Right atrium auricular region (tissue), 2 donors: ENCODE measurements at regions not wholly inside any gene's neighbourhood (a gene's known extent, or its start where the extent isn't known, plus 50 kb on each side); places are given as distances from the start of the nearest gene placed in this dataset.

Experiments used
- DNase-seq: peaks from one replicate; pipeline ENCODE4 v3.0.0-alpha.2; 2019; ENCODE audit warnings: low spot score
- H3K27ac ChIP-seq, 2 donors: fragments of 200-600 bp; sonication (generic); 1 replicate in 1 of 2; 2 replicates in 1 of 2; pipeline ENCODE4 v1.5.1; 2016 to 2019
- H3K27me3 ChIP-seq, 2 donors: fragments of 200-600 bp; sonication (generic); one replicate each; pipeline versions ENCODE4 v1.5.1 to v1.6.0; 2017 to 2019
- H3K36me3 ChIP-seq: fragments of 200-600 bp; sonication (generic); one replicate; pipeline ENCODE4 v1.5.1; 2016
- H3K4me1 ChIP-seq, 2 donors: fragments of 200-600 bp; sonication (generic); one replicate each; pipeline versions ENCODE4 v1.5.1 to v1.6.0; 2017 to 2019
- H3K4me3 ChIP-seq, 2 donors: fragments of 200-600 bp; sonication (generic); 1 replicate in 1 of 2; 2 replicates in 1 of 2; pipeline ENCODE4 v1.5.1; 2017 to 2019; ENCODE audit warnings: mild to moderate bottlenecking in 1 of 2, moderate library complexity in 1 of 2
- H3K9me3 ChIP-seq, 2 donors: fragments of 200-600 bp; sonication (generic); one replicate each; pipeline ENCODE4 v1.5.1; 2019
- CTCF ChIP-seq, 2 donors: fragments of 200-600 bp; sonication (generic); IDR thresholded peaks; one replicate each; pipeline ENCODE4 v1.5.1; 2019; ENCODE audit warnings: antibody characterized with exemption in 2 of 2

- Histone ChIP-seq H3K27ac (no peak overlapping the region), H3K4me3 (no peak overlapping the region), H3K36me3 (no peaks in the 10 kb centered on the region), H3K4me1 (no peaks in the 10 kb centered on the region), H3K9me3 (peaks cover 0 to 11% of the 10 kb centered on the region in 2 donors), H3K27me3 (no peaks in the 10 kb centered on the region)
- TF ChIP-seq CTCF (IDR thresholded peaks at IDR 0.05), result no peak
- DNase-seq, result no peak
Measured at GRCh38 chr2:76050196-76050595, 339.5 kb upstream of the GCFC2 start.

GRCh38 chr2:76044701-76045100 lies 334.0 kb upstream of the GCFC2 start:
- Histone ChIP-seq H3K27me3 (no peaks in the 10 kb centered on the region), H3K4me1 (no peaks in the 10 kb centered on the region), H3K9me3 (peaks cover 0 to 9% of the 10 kb centered on the region in 2 donors), H3K36me3 (no peaks in the 10 kb centered on the region), H3K27ac (no peak overlapping the region), H3K4me3 (no peak overlapping the region)
- TF ChIP-seq CTCF (IDR thresholded peaks at IDR 0.05), result no peak
- DNase-seq, result no peak

- H3K27ac ChIP-seq, result no peak overlapping the region
- no peaks in the 10 kb centered on the region for H3K36me3 ChIP-seq
- H3K9me3 ChIP-seq, result peaks cover 0 to 3% of the 10 kb centered on the region in 2 donors
- no peak overlapping the region for H3K4me3 ChIP-seq
- TF ChIP-seq CTCF (IDR thresholded peaks at IDR 0.05), result no peak
- H3K27me3 ChIP-seq, result no peaks in the 10 kb centered on the region
- DNase-seq, result no peak
- H3K4me1 ChIP-seq, result no peaks in the 10 kb centered on the region
Measured at GRCh38 chr2:76039505-76039904, 328.8 kb upstream of the GCFC2 start.

GRCh38 chr2:76027761-76028160 lies 317.0 kb upstream of the GCFC2 start:
- Histone ChIP-seq H3K36me3 (no peaks in the 10 kb centered on the region), H3K4me3 (no peak overlapping the region), H3K4me1 (no peaks in the 10 kb centered on the region), H3K27me3 (no peaks in the 10 kb centered on the region), H3K27ac (no peak overlapping the region), H3K9me3 (peaks cover 0 to 32% of the 10 kb centered on the region in 2 donors)
- no peak for TF ChIP-seq CTCF (IDR thresholded peaks at IDR 0.05)
- DNase-seq, result no peak

DNA sequence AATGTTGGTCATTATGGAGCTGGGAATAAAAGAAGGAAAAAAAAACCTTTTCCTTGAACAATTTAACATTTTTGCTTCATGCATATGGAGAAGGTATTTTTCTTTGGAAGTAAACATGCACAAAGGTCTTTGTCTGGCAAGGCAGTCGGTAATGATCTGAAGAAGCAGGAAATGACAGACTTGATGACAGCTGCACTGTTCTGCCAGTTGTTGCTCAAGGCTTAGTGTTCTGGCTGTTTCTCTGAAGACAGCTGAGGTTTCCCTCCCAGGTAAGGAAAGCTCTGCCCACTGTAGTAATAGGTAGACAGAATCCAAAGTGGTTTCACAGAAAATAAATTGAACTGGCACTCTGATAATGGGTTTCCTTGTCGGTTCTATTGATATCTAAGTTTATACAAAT lies 308.4 kb upstream of the GCFC2 start:
- Histone ChIP-seq H3K9me3 (no peaks in the 10 kb centered on the region), H3K4me1 (no peaks in the 10 kb centered on the region), H3K4me3 (no peak overlapping the region), H3K36me3 (no peaks in the 10 kb centered on the region), H3K27ac (no peak overlapping the region), H3K27me3 (no peaks in the 10 kb centered on the region)
- DNase-seq, result no peak
- no peak for TF ChIP-seq CTCF (IDR thresholded peaks at IDR 0.05)

DNA sequence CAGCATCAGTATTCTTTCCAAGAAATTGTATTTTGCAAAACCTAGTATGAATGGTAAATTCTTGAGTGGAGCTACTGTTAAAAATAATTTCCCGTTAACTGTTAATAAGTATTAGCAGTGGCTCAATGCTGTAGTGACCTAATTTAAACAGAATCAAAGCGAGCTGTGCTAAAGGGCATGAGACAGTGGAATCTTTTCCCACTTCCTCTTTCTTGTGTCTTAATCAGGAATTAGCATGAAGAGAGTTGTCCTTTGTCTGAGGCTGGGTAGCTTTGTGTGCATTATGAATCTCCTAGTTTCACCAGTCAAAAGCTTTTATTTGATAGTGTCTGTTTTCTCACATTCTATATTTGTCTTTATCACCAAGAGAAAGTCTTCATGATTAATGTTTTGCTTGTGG lies 298.8 kb upstream of the GCFC2 start:
- no peak for DNase-seq
- Histone ChIP-seq H3K9me3 (no peaks in the 10 kb centered on the region), H3K36me3 (no peaks in the 10 kb centered on the region), H3K27me3 (no peaks in the 10 kb centered on the region), H3K4me1 (no peaks in the 10 kb centered on the region), H3K4me3 (no peak overlapping the region), H3K27ac (no peak overlapping the region)
- no peak for TF ChIP-seq CTCF (IDR thresholded peaks at IDR 0.05)
